ENCODE measurements at regions not wholly inside any gene's neighbourhood (a gene's known extent, or its start where the extent isn't known, plus 50 kb on each side); places are given as distances from the start of the nearest gene placed in this dataset.

- TF ChIP-seq ZXDB (tag by site-specific recombination; IDR thresholded peaks at IDR 0.05): no peak
- TF ChIP-seq OSR2 (tag by site-specific recombination; IDR thresholded peaks at IDR 0.05): no peak
These were observed 256.4 kb upstream of the ZNF385D start (continued) for GRCh38 chr3:22007368-22007767.

- no peaks in the 10 kb centered on the region for H3K9me3 ChIP-seq (ENCODE audit: control insufficient read depth, insufficient read depth, low read depth, low read length)
- no peak overlapping the region for H3K4me3 ChIP-seq (ENCODE audit: low read depth, low read length)
- H3K36me3 ChIP-seq (ENCODE audit: control insufficient read depth in 2 of 2, insufficient read depth in 1 of 2, low read length in 2 of 2): no peaks in the 10 kb centered on the region
- ChIA-PET POLR2A (no interaction called here), CTCF (no interaction called here)
- TF ChIP-seq ZNF202 (tag by site-specific recombination; IDR thresholded peaks at IDR 0.05; ENCODE audit: borderline replicate concordance) (no peak), ZNF623 (tag by site-specific recombination; IDR thresholded peaks at IDR 0.05) (no peak)
- H3K4me1 ChIP-seq (ENCODE audit: control insufficient read depth, insufficient read depth, low read length): no peaks in the 10 kb centered on the region
- no peak overlapping the region for H3K27ac ChIP-seq (ENCODE audit: extremely low read depth, low read depth, low read length)
These were observed 260.0 kb upstream of the ZNF385D start for GRCh38 chr3:22010997-22011396.

- no peak for TF ChIP-seq ZEB2 (tag by site-specific recombination; IDR thresholded peaks at IDR 0.05)
- no peak for TF ChIP-seq PRDM6 (tag by site-specific recombination; IDR thresholded peaks at IDR 0.05)
- no peak for TF ChIP-seq ZNF830 (tag by site-specific recombination; IDR thresholded peaks at IDR 0.05; ENCODE audit: low read depth)
- TF ChIP-seq AEBP2 (tag by site-specific recombination; IDR thresholded peaks at IDR 0.05; ENCODE audit: borderline replicate concordance): no peak
- no peak for TF ChIP-seq ZNF148 (tag by site-specific recombination; IDR thresholded peaks at IDR 0.05; ENCODE audit: borderline replicate concordance)
- no peak for TF ChIP-seq ZNF214 (tag by site-specific recombination; IDR thresholded peaks at IDR 0.05; ENCODE audit: borderline replicate concordance)
- TF ChIP-seq ZNF670 (tag by site-specific recombination; IDR thresholded peaks at IDR 0.05; ENCODE audit: low read depth): no peak
- no peak for TF ChIP-seq SP2 (tag by site-specific recombination; IDR thresholded peaks at IDR 0.05)
- no peak for TF ChIP-seq ZNF426 (tag by site-specific recombination; IDR thresholded peaks at IDR 0.05)
- TF ChIP-seq ZFP37 (tag by site-specific recombination; IDR thresholded peaks at IDR 0.05): no peak
- no peak for TF ChIP-seq ZNF350 (tag by site-specific recombination; IDR thresholded peaks at IDR 0.05)
- TF ChIP-seq ZIC2 (tag by site-specific recombination; IDR thresholded peaks at IDR 0.05): no peak
- ChIA-PET POLR2A (no interaction called here), CTCF (no interaction called here)
These were observed 261.5 kb upstream of the ZNF385D start for GRCh38 chr3:22012471-22012870.

GRCh38 chr3:22013641-22014040 lies 262.6 kb upstream of the ZNF385D start:
- CTCF ChIA-PET: no interaction called here
- POLR2A ChIA-PET: no interaction called here
- no peak overlapping the region for H3K27ac ChIP-seq (ENCODE audit: extremely low read depth, low read depth, low read length)
- H3K4me3 ChIP-seq (ENCODE audit: low read depth, low read length): no peak overlapping the region
- no peaks in the 10 kb centered on the region for H3K9me3 ChIP-seq (ENCODE audit: control insufficient read depth, insufficient read depth, low read depth, low read length)
- H3K36me3 ChIP-seq (ENCODE audit: control insufficient read depth in 2 of 2, insufficient read depth in 1 of 2, low read length in 2 of 2): no peaks in the 10 kb centered on the region
- no peaks in the 10 kb centered on the region for H3K4me1 ChIP-seq (ENCODE audit: control insufficient read depth, insufficient read depth, low read length)
- TF ChIP-seq GLI4 (tag by site-specific recombination; IDR thresholded peaks at IDR 0.05) (no peak), SP3 (tag by site-specific recombination; IDR thresholded peaks at IDR 0.05) (no peak), KLF17 (tag by site-specific recombination; IDR thresholded peaks at IDR 0.05) (no peak), INSM2 (tag by site-specific recombination; IDR thresholded peaks at IDR 0.05) (no peak), ATF2 (tag by site-specific recombination; IDR thresholded peaks at IDR 0.05; ENCODE audit: low read depth) (no peak), ZNF596 (tag by site-specific recombination; IDR thresholded peaks at IDR 0.05) (no peak)

More at GRCh38 chr3:22012471-22012870, 261.5 kb upstream of the ZNF385D start:
- Histone ChIP-seq H3K36me3 (ENCODE audit: control insufficient read depth in 2 of 2, insufficient read depth in 1 of 2, low read length in 2 of 2) (no peaks in the 10 kb centered on the region), H3K4me3 (ENCODE audit: low read depth, low read length) (no peak overlapping the region), H3K9me3 (ENCODE audit: control insufficient read depth, insufficient read depth, low read depth, low read length) (no peaks in the 10 kb centered on the region), H3K4me1 (ENCODE audit: control insufficient read depth, insufficient read depth, low read length) (no peaks in the 10 kb centered on the region), H3K27ac (ENCODE audit: extremely low read depth, low read depth, low read length) (no peak overlapping the region)

All from HEK293 (cell line).